Keratinocyte (primary cell): ENCODE measurements at regions not wholly inside any gene's neighbourhood (a gene's known extent, or its start where the extent isn't known, plus 50 kb on each side); places are given as distances from the start of the nearest gene placed in this dataset.

Source experiments
- DNase-seq: peaks from one replicate; pipeline ENCODE4 v3.0.0-alpha.2; 2011; ENCODE audit warnings: low read depth, missing footprints, low spot score
- FAIRE-seq: peaks from 2 replicates; lab custom pipeline; 2011; peaks lifted over from hg19 to GRCh38; lab: Jason Lieb, UNC
- H2AFZ ChIP-seq: 2 replicates; pipeline ENCODE4 v1.6.0; 2012; ENCODE audit warnings: low read length, control low read depth, inconsistent platforms; ENCODE audit not compliant: control insufficient read depth
- H3K27ac ChIP-seq: 2 replicates; pipeline ENCODE4 v1.5.1; 2011; ENCODE audit warnings: low read length; ENCODE audit not compliant: control insufficient read depth, insufficient read depth
- H3K27me3 ChIP-seq: 3 replicates; pipeline ENCODE4 v1.6.0; 2011; ENCODE audit warnings: low read length; ENCODE audit not compliant: control insufficient read depth, insufficient read depth; ENCODE audit errors: extremely low read depth
- H3K36me3 ChIP-seq, 2 experiments: 2 replicates in 1 of 2; 3 replicates in 1 of 2; pipeline ENCODE4 v1.5.1; 2011; ENCODE audit warnings: low read length in 2 of 2, mild to moderate bottlenecking in 1 of 2; ENCODE audit not compliant: control insufficient read depth in 2 of 2, insufficient read depth in 2 of 2; ENCODE audit errors: extremely low read depth in 1 of 2
- H3K4me1 ChIP-seq: 3 replicates; pipeline ENCODE4 v1.5.1; 2011; ENCODE audit warnings: low read length; ENCODE audit not compliant: control insufficient read depth, insufficient read depth; ENCODE audit errors: extremely low read depth
- H3K4me2 ChIP-seq: 3 replicates; pipeline ENCODE4 v1.6.0; 2011; ENCODE audit warnings: low read depth, low read length; ENCODE audit not compliant: control insufficient read depth, insufficient read depth; ENCODE audit errors: extremely low read depth
- H3K4me3 ChIP-seq, 3 experiments: fragments of 200-600 bp in 1 of 3; sonication (generic) in 1 of 3; 2 replicates in 2 of 3; 3 replicates in 1 of 3; pipeline ENCODE4 v1.5.1; 2011 to 2016; ENCODE audit warnings: low read length in 3 of 3, mild to moderate bottlenecking in 3 of 3, control low read depth in 2 of 3, inconsistent platforms in 1 of 3, low read depth in 1 of 3, mixed read lengths in 1 of 3, mixed run types in 1 of 3, moderate library complexity in 1 of 3; ENCODE audit not compliant: control insufficient read depth in 2 of 3, insufficient read depth in 2 of 3; ENCODE audit errors: extremely low read depth in 1 of 3
- H3K79me2 ChIP-seq: 2 replicates; pipeline ENCODE4 v1.6.0; 2012; ENCODE audit warnings: low read length; ENCODE audit not compliant: control insufficient read depth, insufficient read depth
- H3K9ac ChIP-seq: 3 replicates; pipeline ENCODE4 v1.6.0; 2011; ENCODE audit warnings: low read length; ENCODE audit not compliant: control insufficient read depth, insufficient read depth; ENCODE audit errors: extremely low read depth
- H3K9me1 ChIP-seq: 3 replicates; pipeline ENCODE4 v1.6.0; 2011; ENCODE audit warnings: low read length; ENCODE audit not compliant: control insufficient read depth, insufficient read depth; ENCODE audit errors: extremely low read depth
- H3K9me3 ChIP-seq: 2 replicates; pipeline ENCODE4 v1.5.1; 2012; ENCODE audit warnings: low read depth, low read length; ENCODE audit not compliant: control insufficient read depth
- H4K20me1 ChIP-seq: 3 replicates; pipeline ENCODE4 v1.6.0; 2011; ENCODE audit warnings: low read length; ENCODE audit not compliant: control insufficient read depth, insufficient read depth; ENCODE audit errors: extremely low read depth
- CTCF ChIP-seq, 3 experiments: IDR thresholded peaks in 1 of 3; conservative IDR thresholded peaks in 1 of 3; optimal IDR thresholded peaks in 1 of 3; 2 replicates in 2 of 3; 3 replicates in 1 of 3; pipeline versions ENCODE3 to v1.5.1; 2011; ENCODE audit warnings: low read length in 3 of 3, mild to moderate bottlenecking in 3 of 3, moderate library complexity in 2 of 3, control low read depth in 1 of 3, inconsistent platforms in 1 of 3; ENCODE audit not compliant: insufficient read depth in 2 of 3; ENCODE audit errors: extremely low read depth in 1 of 3
- EZH2 ChIP-seq: IDR thresholded peaks from one replicate; pipeline ENCODE4 v1.6.1; 2012; ENCODE audit warnings: inconsistent platforms, mild to moderate bottlenecking, low read length, moderate library complexity
- dilution Hi-C: fragments of 300-500 bp; cut with MboI; formaldehyde crosslinking; loops from one replicate; pipeline ENCODE4 v1.7.0; 2020; ENCODE audit warnings: low sequenced_read_pairs; ENCODE audit not compliant: extremely low pct_ligation_motif_present

GRCh38 chr6:11486051-11486450 lies 51.5 kb upstream of the TMEM170B start:
- TF ChIP-seq CTCF (optimal IDR thresholded peaks at IDR 0.05 in 1 of 3, IDR thresholded peaks at IDR 0.05 in 1 of 3, conservative IDR thresholded peaks at IDR 0.05 in 1 of 3; ENCODE audit: extremely low read depth in 1 of 3, insufficient read depth in 2 of 3, low read length in 3 of 3) = no peak
- TF ChIP-seq EZH2 = no peak
- H2AFZ ChIP-seq = no peak overlapping the region
- dilution Hi-C loops = no loop called here
- no peaks in the 10 kb centered on the region for H3K36me3 ChIP-seq
- no peaks in the 10 kb centered on the region for H3K9me1 ChIP-seq
- DNase-seq = no peak
- H4K20me1 ChIP-seq = no peaks in the 10 kb centered on the region
- no peak overlapping the region for H3K4me3 ChIP-seq
- H3K4me1 ChIP-seq = no peaks in the 10 kb centered on the region
- H3K27me3 ChIP-seq = peaks cover 4% of the 10 kb centered on the region
- H3K27ac ChIP-seq = no peak overlapping the region
- FAIRE-seq = no peak
- H3K4me2 ChIP-seq = no peak overlapping the region
- H3K9me3 ChIP-seq = no peaks in the 10 kb centered on the region
- H3K9ac ChIP-seq = no peak overlapping the region
- no peaks in the 10 kb centered on the region for H3K79me2 ChIP-seq

DNA sequence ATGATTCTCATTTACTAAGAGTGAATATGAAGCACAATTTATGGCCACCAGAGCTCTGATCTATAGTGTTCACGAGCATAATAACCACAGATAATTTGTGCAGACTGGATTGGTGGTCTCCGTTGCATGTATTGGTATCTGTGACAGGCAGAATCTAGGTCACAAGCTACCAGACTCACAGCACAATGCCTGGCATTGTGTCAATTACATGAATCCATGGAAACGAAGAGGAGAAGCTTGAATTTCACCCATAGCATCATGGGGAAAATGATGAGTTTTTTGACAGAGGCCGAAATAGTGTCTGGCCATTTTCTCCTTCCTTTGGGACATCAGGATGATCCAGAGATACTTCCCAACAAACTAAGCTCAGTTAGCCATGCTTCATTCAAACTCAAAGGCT lies 52.3 kb upstream of the TMEM170B start:
- dilution Hi-C loops = no loop called here
- H3K4me1 ChIP-seq = no peaks in the 10 kb centered on the region
- H3K9ac ChIP-seq = no peak overlapping the region
- no peak overlapping the region for H3K4me2 ChIP-seq
- H3K9me3 ChIP-seq = no peaks in the 10 kb centered on the region
- DNase-seq (no peak), FAIRE-seq (no peak)
- no peak overlapping the region for H2AFZ ChIP-seq
- H3K36me3 ChIP-seq = no peaks in the 10 kb centered on the region
- H3K27me3 ChIP-seq = peaks cover 4% of the 10 kb centered on the region
- no peak for TF ChIP-seq CTCF (optimal IDR thresholded peaks at IDR 0.05 in 1 of 3, IDR thresholded peaks at IDR 0.05 in 1 of 3, conservative IDR thresholded peaks at IDR 0.05 in 1 of 3; ENCODE audit: extremely low read depth in 1 of 3, insufficient read depth in 2 of 3, low read length in 3 of 3)
- no peak for TF ChIP-seq EZH2
- H3K79me2 ChIP-seq = no peaks in the 10 kb centered on the region
- H4K20me1 ChIP-seq = no peaks in the 10 kb centered on the region
- no peak overlapping the region for H3K4me3 ChIP-seq
- H3K27ac ChIP-seq = no peak overlapping the region
- H3K9me1 ChIP-seq = no peaks in the 10 kb centered on the region
